ENCODE measurements at regions not wholly inside any gene's neighbourhood (a gene's known extent, or its start where the extent isn't known, plus 50 kb on each side); places are given as distances from the start of the nearest gene placed in this dataset.

- H3K4me2 ChIP-seq: no peak overlapping the region
- no peak for TF ChIP-seq Cebpa-rat (IDR thresholded peaks at IDR 0.05)
- H4K20me1 ChIP-seq: no peaks in the 10 kb centered on the region
- no peaks in the 10 kb centered on the region for H3K27me3 ChIP-seq
- no peak overlapping the region for H3K27ac ChIP-seq
- no peaks in the 10 kb centered on the region for H3K36me3 ChIP-seq
- H3K9ac ChIP-seq: no peak overlapping the region
- H3K4me1 ChIP-seq: no peaks in the 10 kb centered on the region
- no peak overlapping the region for H3K4me3 ChIP-seq
- H3K9me3 ChIP-seq: 0 out of 2 replicates have a peak, but pooled peaks cover 4% of the 10 kb centered on the region
These were observed 266.2 kb upstream of the IGF1R start for GRCh38 chr15:98382139-98382538.

GRCh38 chr15:98383571-98383970 lies 264.8 kb upstream of the IGF1R start:
- no peaks in the 10 kb centered on the region for H4K20me1 ChIP-seq
- H3K4me2 ChIP-seq: no peak overlapping the region
- no peak for TF ChIP-seq Cebpa-rat (IDR thresholded peaks at IDR 0.05)
- no peaks in the 10 kb centered on the region for H3K27me3 ChIP-seq
- no peak overlapping the region for H3K27ac ChIP-seq
- H3K4me3 ChIP-seq: no peak overlapping the region
- 0 out of 2 replicates have a peak, but pooled peaks cover 4% of the 10 kb centered on the region for H3K9me3 ChIP-seq
- H3K36me3 ChIP-seq: no peaks in the 10 kb centered on the region
- H3K4me1 ChIP-seq: no peaks in the 10 kb centered on the region
- no peak overlapping the region for H3K9ac ChIP-seq

- Histone ChIP-seq H3K27me3 (no peaks in the 10 kb centered on the region), H3K4me2 (no peak overlapping the region), H3K4me1 (no peaks in the 10 kb centered on the region), H4K20me1 (no peaks in the 10 kb centered on the region), H3K4me3 (no peak overlapping the region), H3K9ac (no peak overlapping the region), H3K27ac (no peak overlapping the region), H3K9me3 (0 out of 2 replicates have a peak, but pooled peaks cover under 1% of the 10 kb centered on the region), H3K36me3 (no peaks in the 10 kb centered on the region)
- TF ChIP-seq Cebpa-rat (IDR thresholded peaks at IDR 0.05): no peak
These were observed 263.9 kb upstream of the IGF1R start for GRCh38 chr15:98384328-98385029.

- Histone ChIP-seq H4K20me1 (no peaks in the 10 kb centered on the region), H3K27ac (no peak overlapping the region), H3K9ac (no peak overlapping the region), H3K4me1 (no peaks in the 10 kb centered on the region), H3K4me2 (no peak overlapping the region), H3K27me3 (no peaks in the 10 kb centered on the region), H3K9me3 (no peaks in the 10 kb centered on the region), H3K36me3 (no peaks in the 10 kb centered on the region), H3K4me3 (no peak overlapping the region)
- TF ChIP-seq Cebpa-rat (IDR thresholded peaks at IDR 0.05): no peak
These were observed 262.5 kb upstream of the IGF1R start for GRCh38 chr15:98385752-98386381.

GRCh38 chr15:98386561-98386960 lies 261.8 kb upstream of the IGF1R start:
- no peaks in the 10 kb centered on the region for H3K27me3 ChIP-seq
- no peaks in the 10 kb centered on the region for H4K20me1 ChIP-seq
- no peaks in the 10 kb centered on the region for H3K36me3 ChIP-seq
- no peak overlapping the region for H3K4me2 ChIP-seq
- no peak overlapping the region for H3K4me3 ChIP-seq
- H3K4me1 ChIP-seq: no peaks in the 10 kb centered on the region
- H3K9me3 ChIP-seq: no peaks in the 10 kb centered on the region
- H3K9ac ChIP-seq: no peak overlapping the region
- H3K27ac ChIP-seq: no peak overlapping the region
- no peak for TF ChIP-seq Cebpa-rat (IDR thresholded peaks at IDR 0.05)

GRCh38 chr15:98387866-98388265 lies 260.5 kb upstream of the IGF1R start:
- H3K27me3 ChIP-seq: no peaks in the 10 kb centered on the region
- no peak overlapping the region for H3K9ac ChIP-seq
- H3K27ac ChIP-seq: no peak overlapping the region
- no peaks in the 10 kb centered on the region for H3K4me1 ChIP-seq
- H3K9me3 ChIP-seq: no peaks in the 10 kb centered on the region
- H3K4me3 ChIP-seq: no peak overlapping the region
- no peak for TF ChIP-seq Cebpa-rat (IDR thresholded peaks at IDR 0.05)
- no peaks in the 10 kb centered on the region for H4K20me1 ChIP-seq
- no peaks in the 10 kb centered on the region for H3K36me3 ChIP-seq
- H3K4me2 ChIP-seq: no peak overlapping the region

- no peak overlapping the region for H3K4me2 ChIP-seq
- H3K27me3 ChIP-seq: no peaks in the 10 kb centered on the region
- H3K36me3 ChIP-seq: no peaks in the 10 kb centered on the region
- H3K9ac ChIP-seq: no peak overlapping the region
- H3K27ac ChIP-seq: no peak overlapping the region
- H3K4me3 ChIP-seq: no peak overlapping the region
- TF ChIP-seq Cebpa-rat (IDR thresholded peaks at IDR 0.05): no peak
- no peaks in the 10 kb centered on the region for H3K4me1 ChIP-seq
- H4K20me1 ChIP-seq: no peaks in the 10 kb centered on the region
- H3K9me3 ChIP-seq: no peaks in the 10 kb centered on the region
These were observed 257.3 kb upstream of the IGF1R start for GRCh38 chr15:98390946-98391530.

GRCh38 chr15:98391568-98391967 lies 256.8 kb upstream of the IGF1R start:
- Histone ChIP-seq H4K20me1 (no peaks in the 10 kb centered on the region), H3K36me3 (no peaks in the 10 kb centered on the region), H3K9ac (no peak overlapping the region), H3K27ac (no peak overlapping the region), H3K4me3 (no peak overlapping the region), H3K4me2 (no peak overlapping the region), H3K9me3 (no peaks in the 10 kb centered on the region), H3K4me1 (no peaks in the 10 kb centered on the region), H3K27me3 (no peaks in the 10 kb centered on the region)
- TF ChIP-seq Cebpa-rat (IDR thresholded peaks at IDR 0.05): no peak

- Histone ChIP-seq H3K36me3 (no peaks in the 10 kb centered on the region), H3K27ac (no peak overlapping the region), H3K4me2 (no peak overlapping the region), H3K9ac (no peak overlapping the region), H3K9me3 (no peaks in the 10 kb centered on the region), H3K4me1 (no peaks in the 10 kb centered on the region), H3K27me3 (no peaks in the 10 kb centered on the region), H3K4me3 (no peak overlapping the region), H4K20me1 (no peaks in the 10 kb centered on the region)
- TF ChIP-seq Cebpa-rat (IDR thresholded peaks at IDR 0.05): no peak
These were observed 254.9 kb upstream of the IGF1R start for GRCh38 chr15:98393471-98393870.

- Histone ChIP-seq H3K4me2 (no peak overlapping the region), H3K27ac (no peak overlapping the region), H3K4me3 (no peak overlapping the region), H4K20me1 (no peaks in the 10 kb centered on the region), H3K4me1 (no peaks in the 10 kb centered on the region), H3K36me3 (no peaks in the 10 kb centered on the region), H3K27me3 (no peaks in the 10 kb centered on the region), H3K9me3 (no peaks in the 10 kb centered on the region), H3K9ac (no peak overlapping the region)
- TF ChIP-seq Cebpa-rat (IDR thresholded peaks at IDR 0.05): no peak
These were observed 253.8 kb upstream of the IGF1R start for GRCh38 chr15:98394546-98394945.

Measured in BLaER1 (cell line).